HuH-7 (cell line): ENCODE measurements at regions not wholly inside any gene's neighbourhood (a gene's known extent, or its start where the extent isn't known, plus 50 kb on each side); places are given as distances from the start of the nearest gene placed in this dataset.

ENCODE experiments used
- DNase-seq: peaks from one replicate; pipeline ENCODE4 v3.0.0; 2011; ENCODE audit warnings: low spot score

DNA sequence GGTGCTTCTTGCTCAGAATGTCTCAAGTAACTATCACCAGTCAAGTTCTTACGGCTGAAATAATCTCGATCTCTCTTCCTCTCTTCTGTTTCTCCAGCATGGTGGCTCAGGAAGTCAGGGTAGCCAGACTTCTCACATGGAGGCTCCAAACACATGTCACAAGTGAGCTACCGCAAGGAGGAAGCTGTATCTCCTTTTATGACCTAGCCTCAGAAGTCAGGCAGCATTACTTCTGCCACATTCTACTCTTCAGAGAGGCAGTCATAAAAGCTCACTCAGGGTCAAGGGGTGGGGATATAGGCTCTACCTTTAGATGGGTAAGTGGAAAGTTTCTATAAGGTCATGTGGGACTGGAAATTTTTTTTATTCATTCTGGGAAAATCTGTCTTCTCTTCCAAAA lies 86.6 kb upstream of the NEO1 start:
- DNase-seq: no peak

DNA sequence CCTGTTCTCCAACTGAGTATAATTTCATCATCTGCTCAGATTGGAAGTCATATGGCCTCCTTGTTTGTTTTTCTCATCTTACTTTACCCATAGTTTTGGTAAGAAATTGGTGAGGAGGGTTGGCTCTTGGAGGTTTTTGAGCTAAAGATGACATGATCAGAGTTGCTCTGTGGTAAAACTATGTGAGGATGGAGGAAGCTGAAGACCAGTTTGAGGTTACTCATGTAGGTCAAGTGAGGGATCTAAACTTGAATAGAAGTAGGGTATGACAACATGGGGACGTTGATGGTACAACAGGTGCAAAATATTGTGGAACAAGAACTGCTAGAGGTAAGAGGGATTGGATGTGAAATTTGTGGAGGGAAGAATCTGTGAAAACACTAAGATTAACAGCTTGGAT lies 87.7 kb upstream of the NEO1 start:
- no peak for DNase-seq

DNA sequence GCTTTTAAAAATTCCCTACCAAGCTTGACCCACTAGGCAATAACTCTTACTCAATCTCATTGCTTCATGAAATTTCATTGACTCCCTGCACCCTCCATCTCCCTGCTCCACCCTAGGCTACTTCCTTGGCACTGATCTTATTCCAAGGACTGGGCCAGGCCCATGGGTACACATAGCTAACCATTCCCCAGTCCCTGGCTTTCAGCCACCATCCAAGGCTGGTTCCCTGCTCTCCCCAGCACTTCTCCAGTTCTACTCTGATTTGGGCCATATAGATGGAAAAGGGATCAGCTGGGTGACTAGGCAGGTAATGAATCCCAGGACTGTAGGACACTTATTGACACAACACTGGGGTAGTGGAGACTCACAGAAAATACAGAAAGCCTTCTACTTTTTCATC lies 88.1 kb upstream of the NEO1 start:
- no peak for DNase-seq

DNA sequence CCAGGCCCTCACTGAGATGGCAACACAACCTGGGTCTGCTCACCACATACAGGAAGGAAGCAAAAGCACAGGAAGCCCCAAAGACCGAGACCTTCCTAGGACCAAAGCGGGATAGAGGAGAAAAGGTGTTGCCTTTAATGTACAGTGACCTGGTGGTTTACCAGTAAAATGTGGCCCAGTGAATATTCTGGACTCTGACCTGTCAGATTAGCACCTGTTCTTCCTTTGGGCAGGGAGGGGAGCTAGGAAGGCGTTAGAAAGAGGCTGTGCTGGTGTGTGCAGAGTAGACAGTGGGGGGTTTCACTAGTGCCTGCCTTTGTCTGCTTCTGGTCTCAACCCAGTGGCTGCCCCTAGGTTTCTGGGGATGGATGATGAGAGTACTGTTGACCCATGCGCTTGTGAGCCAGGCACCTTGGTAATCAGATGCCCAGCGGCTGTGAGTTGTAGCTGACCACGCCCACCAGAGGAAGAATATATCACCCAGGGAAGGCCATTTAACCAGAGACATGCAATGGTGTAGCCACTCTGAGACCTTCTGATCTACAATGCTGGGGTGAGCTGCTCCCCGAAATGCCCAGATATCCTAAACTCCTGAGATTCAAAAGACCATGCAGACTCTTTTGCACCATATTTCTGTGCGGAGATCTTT lies 90.1 kb upstream of the NEO1 start:
- DNase-seq: no peak

DNA sequence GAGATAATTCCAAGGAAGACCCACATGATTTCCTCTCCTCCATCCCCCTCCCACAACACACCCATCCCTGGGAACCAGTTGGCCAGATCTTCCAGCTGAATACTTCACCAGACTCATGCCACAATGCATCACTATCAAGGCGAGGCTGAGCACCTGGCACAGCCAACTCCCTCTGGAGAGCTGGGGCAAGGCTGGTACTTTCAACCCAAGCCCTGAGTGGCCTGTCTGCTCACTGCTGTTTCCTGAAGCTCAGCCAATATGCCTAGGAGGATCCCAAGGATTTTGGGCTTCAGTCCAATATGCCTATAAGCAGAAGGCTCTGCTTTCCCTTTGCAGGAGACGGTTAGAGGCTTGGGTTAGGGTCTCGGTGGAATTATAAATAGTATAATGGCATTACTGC lies 90.9 kb upstream of the NEO1 start:
- DNase-seq: no peak

DNA sequence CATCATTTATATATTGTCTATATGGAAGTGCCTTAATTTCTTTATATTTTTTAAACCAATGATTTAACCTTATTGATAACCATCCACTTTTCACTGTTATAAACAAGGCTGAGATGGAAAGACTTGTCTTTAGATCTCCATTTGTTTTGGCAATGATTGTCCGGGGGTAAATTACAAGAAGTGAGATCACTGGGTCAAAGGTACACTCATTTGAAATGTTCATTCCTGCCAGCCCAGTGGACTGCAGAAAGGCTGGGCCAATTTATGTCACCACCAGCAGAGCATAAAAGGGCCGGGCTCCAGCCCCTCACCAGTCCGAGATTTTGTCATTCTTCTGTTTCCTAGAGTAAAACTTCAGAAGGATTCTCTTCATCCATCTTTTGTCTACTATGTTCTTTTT lies 93.6 kb upstream of the NEO1 start:
- DNase-seq: no peak

DNA sequence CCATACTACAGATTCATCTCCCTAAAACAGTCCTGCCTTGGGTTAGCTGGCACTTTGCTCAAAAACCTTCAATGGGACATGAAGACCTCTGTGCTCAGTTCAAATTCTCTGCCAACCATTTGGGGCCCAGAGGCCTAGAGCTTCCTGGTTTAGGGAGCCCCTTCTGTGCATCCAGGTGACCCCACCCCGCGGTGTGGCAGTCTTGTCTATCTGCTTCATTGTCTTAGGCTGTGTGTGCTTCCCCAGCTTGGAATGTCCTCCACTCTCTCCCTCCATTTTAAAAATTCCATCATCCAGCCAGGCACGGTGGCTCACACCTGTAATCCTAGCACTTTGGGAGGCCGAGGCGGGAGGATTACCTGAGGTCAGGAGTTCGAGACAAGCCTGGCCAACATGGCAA lies 99.0 kb upstream of the NEO1 start:
- no peak for DNase-seq

DNA sequence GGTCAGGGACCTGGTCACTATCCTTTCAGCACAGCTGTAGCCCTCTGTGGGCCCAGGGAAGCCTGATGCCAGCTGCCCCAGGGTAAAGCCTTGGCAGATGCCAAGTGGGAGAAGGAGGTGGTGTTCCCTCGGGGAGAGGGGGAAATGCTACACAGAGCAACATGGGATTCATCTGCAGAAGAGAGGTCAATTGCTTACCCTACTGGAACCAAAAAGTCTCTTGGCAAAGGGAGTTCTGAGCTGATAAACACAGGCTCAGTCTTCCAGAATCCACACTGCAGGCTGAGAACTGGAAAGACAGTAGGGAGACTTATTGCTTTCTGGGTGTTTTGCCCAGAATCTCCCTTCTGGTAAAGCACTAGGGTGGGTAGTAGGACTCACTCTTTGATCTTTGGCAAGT lies 100.1 kb upstream of the NEO1 start:
- DNase-seq: no peak

DNA sequence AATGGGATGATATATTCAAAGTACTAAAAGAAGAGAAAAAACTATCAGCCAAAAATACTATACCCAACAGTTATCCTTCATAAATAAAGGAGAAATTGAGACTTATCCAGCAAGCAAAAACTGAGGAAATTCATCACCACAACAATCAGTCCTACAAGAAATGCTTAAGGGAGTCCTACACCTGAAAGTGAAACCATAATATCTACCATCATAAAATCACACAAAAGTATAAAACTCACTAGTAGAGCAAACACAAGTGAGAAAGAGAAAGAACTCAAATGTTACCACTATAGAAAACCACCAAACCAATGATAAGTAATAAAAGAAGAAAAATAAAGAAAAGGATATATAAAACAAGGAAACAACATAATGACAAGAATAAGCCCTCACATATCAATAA lies 103.6 kb upstream of the NEO1 start:
- DNase-seq: no peak

DNA sequence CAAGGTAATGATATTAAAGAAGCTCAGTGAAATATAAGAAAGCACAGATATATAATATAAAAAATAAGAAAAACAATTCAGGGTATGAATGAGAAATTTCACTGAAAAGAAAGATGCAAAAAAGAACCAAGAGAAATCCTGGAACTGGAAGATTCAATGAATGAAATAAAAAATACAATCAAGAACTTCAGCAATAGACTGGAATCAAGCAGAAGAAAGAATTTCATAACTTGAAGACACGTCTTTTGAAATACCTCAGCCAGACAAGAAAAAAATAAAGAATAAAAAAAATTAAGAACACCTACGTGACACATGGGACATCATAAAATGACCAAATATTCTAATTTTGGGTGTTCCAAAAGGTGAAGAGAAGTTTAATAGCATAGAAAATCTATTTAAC lies 104.6 kb upstream of the NEO1 start:
- DNase-seq: no peak

DNA sequence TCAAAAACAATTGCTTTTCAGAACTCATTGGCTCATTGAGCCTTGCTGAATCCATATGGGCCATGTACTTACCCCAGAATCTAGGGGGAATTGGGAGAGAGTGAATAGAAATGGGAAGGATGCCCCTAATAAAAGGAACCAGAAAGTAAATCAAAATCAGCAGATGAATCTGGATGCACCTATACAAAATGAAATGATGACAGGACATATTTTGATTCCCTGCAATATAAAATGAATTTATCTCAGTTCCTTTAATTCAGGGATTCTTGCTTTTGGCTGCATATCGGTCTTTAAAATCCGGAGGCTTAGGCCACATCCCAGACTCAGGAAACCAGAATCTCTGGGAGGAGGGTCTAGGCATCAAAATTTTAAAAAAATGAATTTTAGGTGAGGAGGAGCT lies 107.7 kb upstream of the NEO1 start:
- no peak for DNase-seq

DNA sequence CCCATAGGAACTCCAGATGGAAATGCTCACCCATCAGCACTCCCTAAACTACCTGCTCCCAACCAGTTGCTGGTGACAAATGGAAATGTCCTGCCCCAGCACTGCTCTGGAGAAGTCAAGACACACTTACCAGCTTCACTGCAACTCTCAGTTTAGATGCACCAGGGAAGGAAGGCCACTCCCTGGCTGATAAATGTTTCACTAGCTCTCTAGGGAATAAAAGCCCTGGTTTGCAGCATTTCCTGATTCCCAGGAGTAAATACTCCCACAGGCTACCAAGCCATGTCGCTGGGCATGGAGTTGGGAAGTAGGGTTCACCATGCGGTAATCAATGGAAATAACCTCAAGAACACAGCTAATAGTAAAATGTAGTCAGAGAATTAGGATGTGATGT lies 112.0 kb upstream of the NEO1 start:
- DNase-seq: no peak

DNA sequence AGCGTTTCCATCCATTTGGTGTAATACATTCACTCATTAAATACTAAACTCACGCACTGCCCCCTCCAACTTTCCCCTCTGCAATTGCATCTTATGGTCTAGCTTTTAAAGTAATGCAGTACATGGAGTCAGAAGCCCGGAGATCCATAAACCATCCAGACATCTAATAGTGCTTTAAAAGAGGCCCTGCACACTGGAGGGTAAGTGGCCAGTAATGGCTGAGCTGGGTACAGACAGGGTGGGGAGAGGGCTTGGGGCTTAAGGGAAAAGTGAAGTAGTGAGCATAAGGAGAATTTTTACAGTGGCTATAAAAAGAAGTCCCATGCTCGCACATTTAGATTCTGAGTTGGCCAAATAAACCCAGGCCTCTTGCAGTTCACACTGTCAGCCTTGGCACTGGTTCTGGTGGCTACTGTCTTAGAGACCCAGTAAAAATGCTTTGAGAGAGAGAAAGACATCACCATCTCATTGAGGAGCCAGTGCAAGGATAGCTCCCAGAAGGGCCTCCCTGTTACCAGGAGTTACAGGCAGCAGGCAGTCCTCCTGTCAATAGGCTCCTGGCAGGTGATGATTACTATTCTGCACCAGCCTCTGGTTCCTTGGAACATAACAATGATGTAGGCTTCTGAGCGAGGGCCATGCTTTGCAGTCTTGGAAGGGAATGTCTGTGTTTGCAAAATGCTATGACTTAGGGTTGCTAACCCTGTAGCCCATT lies 112.6 kb upstream of the NEO1 start:
- no peak for DNase-seq

DNA sequence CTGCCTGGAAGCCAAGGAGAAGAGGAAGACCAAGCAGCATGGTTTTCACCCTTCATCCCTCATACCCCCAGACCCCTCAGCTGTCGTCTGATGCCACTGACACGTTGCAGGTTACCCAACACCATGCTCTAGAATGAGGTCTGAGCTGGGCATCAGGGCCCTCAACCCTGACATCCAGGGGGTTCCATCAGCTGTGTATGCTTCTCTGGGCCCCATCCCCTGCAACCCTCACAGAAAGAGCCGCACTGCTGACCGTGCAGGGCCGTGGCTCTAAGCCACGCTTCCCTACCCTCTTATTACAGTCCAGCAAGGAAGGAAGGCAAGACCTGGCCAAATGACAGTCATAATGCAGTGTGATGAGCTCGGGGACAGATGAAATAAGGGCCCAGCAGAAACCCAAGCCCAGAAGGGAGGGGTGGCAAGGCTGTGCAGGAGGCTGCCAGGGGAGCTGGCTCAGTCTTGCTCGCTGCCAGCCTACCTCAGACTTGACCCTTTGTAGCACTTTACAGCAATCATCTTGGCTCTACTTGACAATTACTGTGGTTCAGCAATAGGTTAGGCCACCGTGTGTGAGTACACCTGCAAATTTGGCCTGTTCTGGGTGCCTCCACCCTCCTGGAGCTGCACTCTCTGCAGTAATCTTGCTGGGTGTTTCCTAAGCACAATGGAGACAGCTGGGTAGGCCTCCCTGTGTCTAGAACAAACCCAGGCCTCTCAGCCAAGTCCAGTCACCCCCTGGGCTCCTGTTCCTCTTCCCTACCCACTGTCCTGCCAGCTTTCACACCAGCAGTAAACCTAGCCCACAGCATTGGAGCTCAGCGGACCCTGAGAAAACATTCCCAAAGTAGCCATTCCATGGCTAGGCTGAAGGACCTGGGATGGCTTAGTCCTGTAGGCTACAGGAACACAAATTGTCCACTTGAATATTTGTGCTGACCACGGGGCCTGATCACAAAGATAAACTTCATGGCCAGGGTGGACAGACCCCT lies 115.3 kb upstream of the NEO1 start:
- DNase-seq: no peak

DNA sequence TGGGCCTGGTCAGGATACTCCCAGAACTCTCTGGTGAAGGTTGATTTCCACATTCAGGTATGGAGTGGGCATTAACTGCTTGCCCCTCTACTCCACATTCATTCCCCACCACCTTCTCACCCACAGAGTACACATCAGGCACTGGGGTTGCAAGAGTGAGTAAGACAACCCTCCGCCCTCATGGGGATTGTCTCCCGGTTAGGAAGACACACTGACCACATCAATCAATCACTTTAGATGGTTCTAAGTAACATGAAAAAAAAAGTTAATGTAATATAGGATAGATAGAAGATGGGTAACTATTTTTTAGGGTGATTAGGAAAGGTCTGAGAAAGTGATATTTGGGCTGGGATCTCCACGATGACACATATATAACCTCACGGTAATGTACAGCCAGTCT lies 116.0 kb upstream of the NEO1 start:
- no peak for DNase-seq

DNA sequence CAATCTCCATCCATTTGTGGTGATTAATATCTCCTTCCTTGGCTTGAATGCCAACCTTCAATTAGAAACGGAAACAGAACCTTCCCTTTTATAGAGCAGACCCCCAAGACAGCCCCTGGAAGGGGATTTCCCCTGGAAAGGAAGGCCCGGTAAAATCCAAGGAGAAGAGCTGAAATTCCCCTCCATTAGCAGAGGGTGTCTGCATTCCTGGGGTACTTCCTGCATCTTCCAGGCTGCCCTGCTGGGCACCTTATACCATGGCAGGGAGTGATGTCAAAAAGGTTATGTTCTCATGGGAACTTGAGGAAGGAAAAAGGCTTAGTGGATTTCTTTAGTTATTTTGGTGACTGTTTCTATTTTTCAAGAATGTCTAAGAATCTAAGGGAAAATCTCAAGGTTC lies 116.7 kb upstream of the NEO1 start:
- DNase-seq: no peak

DNA sequence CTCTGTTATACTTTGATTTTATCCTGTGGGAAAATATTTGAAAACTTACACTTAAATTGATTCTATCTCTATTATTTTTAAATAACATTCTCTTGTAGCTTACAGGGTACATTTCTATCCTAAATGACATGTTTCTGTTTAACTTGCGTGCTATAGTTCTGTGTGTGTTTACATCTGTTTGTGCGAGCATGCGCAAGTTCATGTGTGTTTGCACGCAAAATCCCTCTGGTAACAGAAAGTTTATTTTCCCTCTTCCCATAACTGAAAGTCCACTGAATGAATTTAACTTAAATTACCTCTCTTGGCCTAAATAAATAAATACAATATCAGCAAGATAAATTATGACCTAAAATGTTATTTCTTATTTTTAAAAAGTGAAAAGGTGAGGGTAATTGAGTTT lies 117.3 kb upstream of the NEO1 start:
- no peak for DNase-seq

DNA sequence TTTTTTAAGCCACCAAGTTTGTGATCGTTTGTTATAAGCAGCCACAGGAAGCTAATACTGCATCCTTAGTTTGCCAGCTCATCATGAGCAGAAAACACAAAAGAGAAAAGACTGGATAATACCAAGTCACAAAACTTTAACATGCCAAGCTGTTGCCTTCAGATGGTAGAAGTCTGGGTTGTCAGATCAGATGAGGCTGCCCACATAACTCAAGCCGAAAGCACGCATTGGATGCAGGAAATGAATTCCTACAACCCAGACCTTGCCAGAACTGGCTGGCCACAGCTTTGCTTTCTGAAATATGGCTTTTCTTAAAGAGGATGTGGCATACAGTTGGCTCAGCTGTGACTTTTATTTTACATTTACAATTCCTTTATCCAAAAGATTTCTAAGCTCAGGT lies 118.3 kb upstream of the NEO1 start:
- DNase-seq: no peak

DNA sequence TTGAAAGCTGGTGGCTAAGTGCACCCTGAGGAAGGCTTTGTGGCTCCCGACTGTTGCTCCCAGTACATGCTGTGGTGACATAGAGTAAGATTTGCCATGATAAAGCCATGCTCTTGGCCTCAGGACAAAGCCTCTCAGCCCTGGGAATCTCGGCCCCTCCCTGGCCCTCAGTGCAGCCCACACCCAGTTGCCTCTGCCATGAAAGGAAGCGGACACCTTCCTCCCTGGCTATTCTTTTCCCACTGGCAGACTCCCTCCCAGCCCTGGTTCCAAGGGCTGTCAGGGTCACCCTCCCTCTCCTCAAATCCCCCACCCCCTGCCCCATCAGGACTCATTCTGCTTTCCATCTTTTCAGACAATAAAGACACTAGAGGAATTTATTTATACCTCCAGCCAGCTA lies 119.8 kb upstream of the NEO1 start:
- DNase-seq: no peak

DNA sequence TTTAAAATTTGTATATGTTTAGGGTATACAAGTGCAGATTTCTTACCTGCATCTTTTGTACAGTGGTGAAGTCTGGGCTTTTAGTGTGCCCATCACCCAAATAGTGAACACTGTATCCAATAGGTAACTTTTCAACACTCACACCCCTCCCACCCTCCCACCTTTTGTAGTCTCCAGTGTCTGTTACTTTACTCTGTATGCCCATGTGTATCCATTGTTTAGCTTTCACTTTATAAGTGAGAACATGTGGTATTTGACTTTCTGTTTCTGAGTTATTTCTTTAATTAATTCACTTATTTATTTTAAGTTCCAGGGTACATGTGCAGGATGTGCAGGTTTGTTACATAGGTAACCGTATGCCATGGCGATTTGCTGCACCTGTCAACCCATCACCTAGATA lies 124.8 kb upstream of the NEO1 start:
- DNase-seq: no peak

DNA sequence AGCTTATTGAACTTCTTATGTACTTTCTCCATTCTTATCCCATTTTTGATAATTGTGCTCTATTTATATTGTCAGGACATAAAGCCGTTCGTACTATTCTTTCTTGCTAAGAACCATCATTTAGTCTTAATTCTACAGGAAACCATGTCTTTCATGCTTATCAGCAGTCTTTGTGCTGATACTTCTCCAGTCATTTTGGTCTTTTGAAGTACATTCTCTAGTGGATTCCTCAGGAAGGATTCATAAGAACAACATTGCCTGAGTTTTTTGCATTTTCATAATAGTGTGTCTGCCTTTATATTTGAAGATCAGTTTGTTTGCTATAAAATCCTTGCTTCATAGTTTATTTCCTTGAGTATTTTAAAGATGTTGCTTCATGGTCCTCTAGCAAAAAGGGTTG lies 126.6 kb upstream of the NEO1 start:
- no peak for DNase-seq

DNA sequence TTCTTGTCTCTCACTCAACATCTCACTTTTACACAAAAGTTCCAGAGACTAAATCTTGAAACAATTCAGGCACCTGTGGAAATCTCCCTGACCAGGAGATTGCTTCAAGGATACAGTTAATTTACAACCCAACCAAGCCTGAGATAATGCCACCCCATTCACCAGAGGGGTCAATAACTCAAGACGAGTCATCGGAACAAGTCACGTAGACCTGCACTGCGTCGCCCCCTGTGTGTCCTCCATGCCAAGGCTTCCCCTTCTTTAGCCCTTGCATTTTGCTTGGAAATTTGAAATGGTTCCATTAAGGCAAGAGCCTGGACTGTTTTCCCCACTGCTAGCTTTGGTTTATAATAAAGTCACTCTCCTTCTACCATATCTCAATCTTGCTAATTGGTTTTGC lies 129.0 kb upstream of the NEO1 start:
- DNase-seq: no peak

DNA sequence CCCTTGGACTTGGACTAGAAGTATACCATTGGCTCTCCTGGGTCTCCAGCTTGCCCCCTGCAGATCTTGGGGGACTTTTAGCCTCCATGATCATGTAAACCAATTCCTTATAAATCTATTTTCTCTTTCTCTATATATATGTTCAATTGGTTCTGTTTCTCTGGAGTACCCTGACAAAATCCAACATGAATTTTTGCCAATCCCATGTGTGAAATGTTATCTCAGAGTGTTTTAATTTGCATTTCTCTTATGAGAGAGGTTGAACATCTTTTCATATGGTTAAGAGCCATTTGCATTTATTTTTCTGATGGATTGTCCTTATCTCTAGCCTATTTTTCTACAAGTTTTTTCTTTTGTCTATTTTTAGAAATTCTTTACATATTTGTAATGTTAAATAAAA lies 131.7 kb upstream of the NEO1 start:
- DNase-seq: no peak
